ENCODE measurements at regions not wholly inside any gene's neighbourhood (a gene's known extent, or its start where the extent isn't known, plus 50 kb on each side); places are given as distances from the start of the nearest gene placed in this dataset.
"Not testable (repeated sequence)": the region's sequence is repeated elsewhere in the genome, so short reads cannot be mapped to it uniquely, and the experiment has no call there.

DNA sequence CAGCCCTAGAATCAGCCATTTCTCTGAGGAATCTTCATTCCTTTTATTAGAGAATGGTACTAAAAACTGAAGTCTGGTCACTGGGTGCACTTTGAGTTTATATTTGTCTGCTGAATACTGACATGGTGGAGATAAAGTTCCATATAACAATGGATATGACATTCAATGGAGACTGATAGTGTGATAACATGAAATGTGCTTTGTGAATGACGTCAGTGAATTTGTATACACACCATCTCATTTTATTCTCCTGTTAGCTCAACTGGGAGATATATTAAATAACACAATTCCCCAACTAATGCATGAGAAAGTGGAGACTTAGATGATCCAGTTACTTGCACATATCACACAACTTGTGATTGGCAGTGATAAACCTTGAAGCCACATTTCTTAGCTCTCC is 446.7 kb downstream of the DOK5 start:
- Mint-ChIP-seq H3K27me3 (ENCODE audit: unreplicated experiment) (peaks cover 1% of the 10 kb centered on the region), H3K36me3 (ENCODE audit: low read depth, unreplicated experiment) (no peaks in the 10 kb centered on the region), H3K27ac (ENCODE audit: unreplicated experiment) (no peak overlapping the region), H3K4me3 (ENCODE audit: unreplicated experiment) (no peak overlapping the region), H3K9me3 (ENCODE audit: unreplicated experiment) (peaks cover 38% of the 10 kb centered on the region), H3K4me1 (ENCODE audit: unreplicated experiment) (no peaks in the 10 kb centered on the region)
- DNase-seq (ENCODE audit: low spot score) = no peak
- TF ChIP-seq, protein P1, sequence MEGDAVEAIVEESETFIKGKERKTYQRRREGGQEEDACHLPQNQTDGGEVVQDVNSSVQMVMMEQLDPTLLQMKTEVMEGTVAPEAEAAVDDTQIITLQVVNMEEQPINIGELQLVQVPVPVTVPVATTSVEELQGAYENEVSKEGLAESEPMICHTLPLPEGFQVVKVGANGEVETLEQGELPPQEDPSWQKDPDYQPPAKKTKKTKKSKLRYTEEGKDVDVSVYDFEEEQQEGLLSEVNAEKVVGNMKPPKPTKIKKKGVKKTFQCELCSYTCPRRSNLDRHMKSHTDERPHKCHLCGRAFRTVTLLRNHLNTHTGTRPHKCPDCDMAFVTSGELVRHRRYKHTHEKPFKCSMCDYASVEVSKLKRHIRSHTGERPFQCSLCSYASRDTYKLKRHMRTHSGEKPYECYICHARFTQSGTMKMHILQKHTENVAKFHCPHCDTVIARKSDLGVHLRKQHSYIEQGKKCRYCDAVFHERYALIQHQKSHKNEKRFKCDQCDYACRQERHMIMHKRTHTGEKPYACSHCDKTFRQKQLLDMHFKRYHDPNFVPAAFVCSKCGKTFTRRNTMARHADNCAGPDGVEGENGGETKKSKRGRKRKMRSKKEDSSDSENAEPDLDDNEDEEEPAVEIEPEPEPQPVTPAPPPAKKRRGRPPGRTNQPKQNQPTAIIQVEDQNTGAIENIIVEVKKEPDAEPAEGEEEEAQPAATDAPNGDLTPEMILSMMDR (IDR thresholded peaks at IDR 0.05; ENCODE audit: unreplicated experiment) = no peak

DNA sequence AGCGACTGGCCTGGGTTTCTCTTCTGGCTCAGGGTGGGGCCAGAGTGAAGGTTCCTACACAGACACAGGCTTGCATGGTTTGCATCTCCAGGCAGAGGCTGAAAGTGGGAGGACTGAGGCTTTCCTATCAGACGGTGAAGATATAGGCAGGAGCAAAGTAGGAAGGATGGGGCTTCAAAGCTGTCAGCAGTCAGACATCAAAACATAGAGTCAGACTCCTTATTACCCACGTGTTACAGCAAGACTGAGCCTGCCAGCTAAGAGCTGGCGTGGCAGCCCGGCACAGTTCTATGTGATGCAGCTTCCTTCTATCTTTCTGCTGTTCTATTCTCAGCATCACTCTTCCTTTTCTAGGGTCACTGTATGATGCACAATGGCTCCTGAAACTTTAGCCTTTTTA is 445.1 kb downstream of the DOK5 start:
- Mint-ChIP-seq H3K9me3 (ENCODE audit: unreplicated experiment) (peaks cover 46% of the 10 kb centered on the region), H3K4me3 (ENCODE audit: unreplicated experiment) (no peak overlapping the region)

DNA sequence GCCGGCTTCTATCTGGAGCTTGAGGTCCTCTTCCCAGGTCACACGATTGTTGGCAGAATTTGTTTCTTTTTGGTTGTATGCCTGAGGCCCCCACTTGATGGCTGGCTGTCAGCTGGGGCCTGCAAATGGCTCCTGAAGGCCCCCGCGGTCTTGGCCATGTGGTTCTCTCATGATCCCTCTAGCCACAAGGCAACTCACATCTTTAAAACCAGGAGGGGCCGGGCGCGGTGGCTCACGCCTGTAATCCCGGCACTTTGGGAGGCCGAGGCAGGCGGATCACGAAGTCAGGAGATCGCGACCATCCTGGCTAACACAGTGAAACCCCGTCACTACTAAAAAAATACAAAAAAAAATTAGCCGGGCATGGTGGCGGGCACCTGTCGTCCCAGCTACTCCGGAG is 443.6 kb downstream of the DOK5 start:
- not testable (repeated sequence) for H3K36me3 Mint-ChIP-seq (ENCODE audit: low read depth, unreplicated experiment); H3K27ac Mint-ChIP-seq (ENCODE audit: unreplicated experiment); DNase-seq (ENCODE audit: low spot score); H3K4me1 Mint-ChIP-seq (ENCODE audit: unreplicated experiment); H3K27me3 Mint-ChIP-seq (ENCODE audit: unreplicated experiment); H3K4me3 Mint-ChIP-seq (ENCODE audit: unreplicated experiment)
- peaks cover 41% of the 10 kb centered on the region for H3K9me3 Mint-ChIP-seq (ENCODE audit: unreplicated experiment)

More for the DNA sequence above, 445.1 kb downstream of the DOK5 start:
- TF ChIP-seq, protein P1 (IDR thresholded peaks at IDR 0.05; ENCODE audit: unreplicated experiment) = no peak
- Mint-ChIP-seq H3K27me3 (ENCODE audit: unreplicated experiment) (peaks cover 4% of the 10 kb centered on the region), H3K4me1 (ENCODE audit: unreplicated experiment) (no peaks in the 10 kb centered on the region), H3K36me3 (ENCODE audit: low read depth, unreplicated experiment) (no peaks in the 10 kb centered on the region), H3K27ac (ENCODE audit: unreplicated experiment) (no peak overlapping the region)
- DNase-seq (ENCODE audit: low spot score) = no peak

DNA sequence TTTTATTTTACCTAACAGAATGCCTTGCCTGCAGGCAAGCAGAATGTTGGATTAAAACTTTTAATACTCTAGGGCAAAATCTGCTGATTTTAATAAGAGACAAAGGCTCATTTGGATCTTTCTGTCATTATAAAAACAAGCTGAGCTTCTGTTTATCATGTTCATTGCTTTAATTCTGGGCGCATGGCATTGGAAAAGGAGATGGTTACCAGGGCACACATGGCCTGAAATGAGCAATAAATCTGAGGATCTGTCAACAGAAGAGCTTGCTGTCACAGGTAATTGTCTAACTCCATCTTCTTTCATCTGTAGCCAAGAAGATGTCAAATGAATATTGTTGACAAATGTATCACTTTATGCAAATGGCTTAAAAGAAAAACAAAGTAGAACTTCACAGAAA is 439.6 kb downstream of the DOK5 start:
- TF ChIP-seq, protein P1 (IDR thresholded peaks at IDR 0.05; ENCODE audit: unreplicated experiment) = no peak
- Mint-ChIP-seq H3K36me3 (ENCODE audit: low read depth, unreplicated experiment) (no peaks in the 10 kb centered on the region), H3K4me1 (ENCODE audit: unreplicated experiment) (no peaks in the 10 kb centered on the region), H3K27ac (ENCODE audit: unreplicated experiment) (no peak overlapping the region), H3K9me3 (ENCODE audit: unreplicated experiment) (peaks cover 40% of the 10 kb centered on the region), H3K27me3 (ENCODE audit: unreplicated experiment) (peaks cover 4% of the 10 kb centered on the region), H3K4me3 (ENCODE audit: unreplicated experiment) (no peak overlapping the region)
- DNase-seq (ENCODE audit: low spot score) = no peak

DNA sequence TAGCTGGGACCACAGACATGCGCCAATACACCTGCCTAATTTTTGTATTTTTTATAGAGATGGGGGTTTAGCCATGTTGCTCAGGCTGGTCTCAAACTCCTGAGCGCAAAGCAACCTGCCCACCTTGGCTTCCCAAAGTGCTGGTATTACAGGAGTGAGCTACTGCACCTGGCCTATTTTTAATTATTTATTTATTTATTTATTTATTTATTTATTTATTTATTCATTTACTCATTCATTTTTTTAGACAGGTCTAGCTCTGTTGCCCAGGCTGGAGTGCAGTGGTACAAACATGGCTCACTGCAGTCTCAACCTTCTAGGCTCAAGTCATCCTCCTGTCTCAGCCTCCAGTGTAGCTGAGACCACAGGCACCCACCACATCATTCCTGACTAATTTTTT is 434.3 kb downstream of the DOK5 start:
- peaks cover 23% of the 10 kb centered on the region for H3K9me3 Mint-ChIP-seq (ENCODE audit: unreplicated experiment)
- no peak for DNase-seq (ENCODE audit: low spot score)
- no peaks in the 10 kb centered on the region for H3K36me3 Mint-ChIP-seq (ENCODE audit: low read depth, unreplicated experiment)
- H3K4me3 Mint-ChIP-seq (ENCODE audit: unreplicated experiment) = no peak overlapping the region
- TF ChIP-seq, protein P1 (IDR thresholded peaks at IDR 0.05; ENCODE audit: unreplicated experiment) = no peak
- H3K27me3 Mint-ChIP-seq (ENCODE audit: unreplicated experiment) = peaks cover 2% of the 10 kb centered on the region
- H3K4me1 Mint-ChIP-seq (ENCODE audit: unreplicated experiment) = no peaks in the 10 kb centered on the region
- H3K27ac Mint-ChIP-seq (ENCODE audit: unreplicated experiment) = no peak overlapping the region

DNA sequence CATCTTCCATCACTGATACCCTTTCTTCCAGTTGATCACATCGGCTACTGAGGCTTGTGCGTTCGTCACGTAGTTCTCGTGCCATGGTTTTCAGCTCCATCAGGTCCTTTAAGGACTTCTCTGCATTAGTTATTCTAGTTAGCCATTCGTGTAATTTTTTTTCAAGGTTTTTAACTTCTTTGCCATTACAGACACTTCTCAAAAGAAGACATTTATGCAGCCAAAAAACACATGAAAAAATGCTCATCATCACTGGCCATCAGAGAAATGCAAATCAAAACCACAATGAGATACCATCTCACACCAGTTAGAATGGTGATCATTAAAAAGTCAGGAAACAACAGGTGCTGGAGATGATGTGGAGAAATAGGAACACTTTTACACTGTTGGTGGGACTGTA is 430.7 kb downstream of the DOK5 start:
- not testable (repeated sequence) for H3K27me3 Mint-ChIP-seq (ENCODE audit: unreplicated experiment); H3K4me1 Mint-ChIP-seq (ENCODE audit: unreplicated experiment); H3K27ac Mint-ChIP-seq (ENCODE audit: unreplicated experiment); DNase-seq (ENCODE audit: low spot score); H3K36me3 Mint-ChIP-seq (ENCODE audit: low read depth, unreplicated experiment); H3K4me3 Mint-ChIP-seq (ENCODE audit: unreplicated experiment)
- peaks cover 26% of the 10 kb centered on the region for H3K9me3 Mint-ChIP-seq (ENCODE audit: unreplicated experiment)

Measured in endothelial cell (in vitro differentiated cells).